ENCODE measurements at regions not wholly inside any gene's neighbourhood (a gene's known extent, or its start where the extent isn't known, plus 50 kb on each side); places are given as distances from the start of the nearest gene placed in this dataset.

- no peak for TF ChIP-seq CTCF (IDR thresholded peaks at IDR 0.05)
- Histone ChIP-seq H4K20me1 (ENCODE audit: insufficient read depth, low read length) (no peaks in the 10 kb centered on the region), H3K9me3 (replicated peaks in 1 of 2; ENCODE audit: control insufficient read depth in 1 of 2, insufficient read depth in 1 of 2, low read length in 2 of 2) (peaks cover 0 to 3% of the 10 kb centered on the region in 2 donors), H3K27me3 (ENCODE audit: control insufficient read depth in 2 of 2, insufficient read depth in 2 of 2, low read length in 2 of 2) (no peaks in the 10 kb centered on the region), H2AFZ (ENCODE audit: insufficient read depth, low read depth, low read length, poor library complexity, severe bottlenecking) (no peak overlapping the region), H3K4me2 (replicated peaks; ENCODE audit: extremely low read depth, low read length, poor library complexity, severe bottlenecking) (no peak overlapping the region), H3K79me2 (ENCODE audit: insufficient read depth, low read length) (no peaks in the 10 kb centered on the region), H3K27ac (ENCODE audit: low read depth in 1 of 2, low read length in 2 of 2) (no peak overlapping the region), H3K9ac (ENCODE audit: insufficient read depth, low read length, poor library complexity, severe bottlenecking) (no peak overlapping the region), H3K4me3 (replicated peaks in 1 of 3; ENCODE audit: low read depth in 2 of 3, low read length in 3 of 3) (no peak overlapping the region), H3K36me3 (replicated peaks in 1 of 2; ENCODE audit: control insufficient read depth in 1 of 2, insufficient read depth in 2 of 2, low read length in 2 of 2) (no peaks in the 10 kb centered on the region), H3K4me1 (ENCODE audit: control insufficient read depth in 1 of 2, insufficient read depth in 2 of 2, low read length in 2 of 2) (no peaks in the 10 kb centered on the region)
- H3K27ac Mint-ChIP-seq = no peak overlapping the region
- intact Hi-C loops (cut with micrococcal nuclease) = no loop called here
- no peak overlapping the region for H3K4me3 Mint-ChIP-seq
- no peaks in the 10 kb centered on the region for H3K36me3 Mint-ChIP-seq
- WGBS (ENCODE audit: insufficient coverage) = no CpG with 5 or more reads among the region's 8 CpGs
- peaks cover 0 to 11% (median 0%) of the 10 kb centered on the region in 7 donors for H3K9me3 Mint-ChIP-seq
- H3K4me1 Mint-ChIP-seq = no peaks in the 10 kb centered on the region
- H3K27me3 Mint-ChIP-seq (ENCODE audit: low read depth in 3 of 3) = peaks cover 0 to 3% (median 0%) of the 10 kb centered on the region in 3 donors
- no peak for DNase-seq
Measured at GRCh38 chr13:111634410-111634809, 314.0 kb downstream of the TEX29 start.

GRCh38 chr13:111636271-111636670 is 315.8 kb downstream of the TEX29 start:
- H2AFZ ChIP-seq (ENCODE audit: insufficient read depth, low read depth, low read length, poor library complexity, severe bottlenecking) = no peak overlapping the region
- H3K27ac ChIP-seq (ENCODE audit: low read depth in 1 of 2, low read length in 2 of 2) = no peak overlapping the region
- H3K4me2 ChIP-seq (replicated peaks; ENCODE audit: extremely low read depth, low read length, poor library complexity, severe bottlenecking) = no peak overlapping the region
- TF ChIP-seq CTCF (IDR thresholded peaks at IDR 0.05) = no peak
- H3K36me3 Mint-ChIP-seq = no peaks in the 10 kb centered on the region
- no peak overlapping the region for H3K9ac ChIP-seq (ENCODE audit: insufficient read depth, low read length, poor library complexity, severe bottlenecking)
- no peak overlapping the region for H3K4me3 Mint-ChIP-seq
- H3K36me3 ChIP-seq (replicated peaks in 1 of 2; ENCODE audit: control insufficient read depth in 1 of 2, insufficient read depth in 2 of 2, low read length in 2 of 2) = no peaks in the 10 kb centered on the region
- no peaks in the 10 kb centered on the region for H3K27me3 ChIP-seq (ENCODE audit: control insufficient read depth in 2 of 2, insufficient read depth in 2 of 2, low read length in 2 of 2)
- no peaks in the 10 kb centered on the region for H3K4me1 ChIP-seq (ENCODE audit: control insufficient read depth in 1 of 2, insufficient read depth in 2 of 2, low read length in 2 of 2)
- DNase-seq = no peak
- no peak overlapping the region for H3K27ac Mint-ChIP-seq
- no peaks in the 10 kb centered on the region for H3K79me2 ChIP-seq (ENCODE audit: insufficient read depth, low read length)
- no peak overlapping the region for H3K4me3 ChIP-seq (replicated peaks in 1 of 3; ENCODE audit: low read depth in 2 of 3, low read length in 3 of 3)
- H4K20me1 ChIP-seq (ENCODE audit: insufficient read depth, low read length) = no peaks in the 10 kb centered on the region
- intact Hi-C loops (cut with micrococcal nuclease) = no loop called here
- WGBS (ENCODE audit: insufficient coverage) = 96% methylated on average over 7 of the region's 9 CpGs
- no peaks in the 10 kb centered on the region for H3K4me1 Mint-ChIP-seq
- H3K27me3 Mint-ChIP-seq (ENCODE audit: low read depth in 3 of 3) = peaks cover 0 to 3% (median 0%) of the 10 kb centered on the region in 3 donors
- H3K9me3 ChIP-seq (replicated peaks in 1 of 2; ENCODE audit: control insufficient read depth in 1 of 2, insufficient read depth in 1 of 2, low read length in 2 of 2) = no peaks in the 10 kb centered on the region
- H3K9me3 Mint-ChIP-seq = peaks cover 0 to 6% (median 0%) of the 10 kb centered on the region in 7 donors

Data from CD14-positive monocyte (primary cell).